ENCODE measurements at regions not wholly inside any gene's neighbourhood (a gene's known extent, or its start where the extent isn't known, plus 50 kb on each side); places are given as distances from the start of the nearest gene placed in this dataset.
"Not testable (repeated sequence)": the region's sequence is repeated elsewhere in the genome, so short reads cannot be mapped to it uniquely, and the experiment has no call there.

GRCh38 chr14:105933238-105933637 is 406.9 kb downstream of the TMEM121 start:
- DNase-seq, result no peak
- H3K27me3 ChIP-seq (ENCODE audit: control insufficient read depth, insufficient read depth, low read length), result no peaks in the 10 kb centered on the region
- H3K36me3 ChIP-seq (replicated peaks; ENCODE audit: control insufficient read depth, insufficient read depth, low read length), result no peaks in the 10 kb centered on the region
- no peak overlapping the region for H3K4me3 ChIP-seq (ENCODE audit: insufficient read depth, low read depth, low read length)

- DNase-seq, result no peak
- Histone ChIP-seq H3K4me3 (ENCODE audit: insufficient read depth, low read depth, low read length) (no peak overlapping the region), H3K27me3 (ENCODE audit: control insufficient read depth, insufficient read depth, low read length) (no peaks in the 10 kb centered on the region)
Observed at GRCh38 chr14:105935384-105935783, 409.0 kb downstream of the TMEM121 start.

GRCh38 chr14:105937253-105938054 is 411.1 kb downstream of the TMEM121 start:
- Histone ChIP-seq H3K27me3 (ENCODE audit: control insufficient read depth, insufficient read depth, low read length) (no peaks in the 10 kb centered on the region), H3K36me3 (replicated peaks; ENCODE audit: control insufficient read depth, insufficient read depth, low read length) (no peaks in the 10 kb centered on the region), H3K4me3 (ENCODE audit: insufficient read depth, low read depth, low read length) (no peak overlapping the region)
- DNase-seq, result no peak

More at GRCh38 chr14:105935384-105935783, 409.0 kb downstream of the TMEM121 start:
- no peaks in the 10 kb centered on the region for H3K36me3 ChIP-seq (replicated peaks; ENCODE audit: control insufficient read depth, insufficient read depth, low read length)

- Histone ChIP-seq H3K4me3 (ENCODE audit: insufficient read depth, low read depth, low read length) (no peak overlapping the region), H3K27me3 (ENCODE audit: control insufficient read depth, insufficient read depth, low read length) (no peaks in the 10 kb centered on the region), H3K36me3 (replicated peaks; ENCODE audit: control insufficient read depth, insufficient read depth, low read length) (no peaks in the 10 kb centered on the region)
- DNase-seq, result no peak
Observed at GRCh38 chr14:105938055-105938863, 411.9 kb downstream of the TMEM121 start.

GRCh38 chr14:105938959-105939358 is 412.6 kb downstream of the TMEM121 start:
- DNase-seq, result no peak
- Histone ChIP-seq H3K4me3 (ENCODE audit: insufficient read depth, low read depth, low read length) (no peak overlapping the region), H3K36me3 (replicated peaks; ENCODE audit: control insufficient read depth, insufficient read depth, low read length) (no peaks in the 10 kb centered on the region), H3K27me3 (ENCODE audit: control insufficient read depth, insufficient read depth, low read length) (no peaks in the 10 kb centered on the region)

- Histone ChIP-seq H3K4me3 (ENCODE audit: insufficient read depth, low read depth, low read length) (no peak overlapping the region), H3K36me3 (replicated peaks; ENCODE audit: control insufficient read depth, insufficient read depth, low read length) (no peaks in the 10 kb centered on the region), H3K27me3 (ENCODE audit: control insufficient read depth, insufficient read depth, low read length) (no peaks in the 10 kb centered on the region)
- DNase-seq, result no peak
Observed at GRCh38 chr14:105939810-105940508, 413.6 kb downstream of the TMEM121 start.

GRCh38 chr14:105940534-105941225 is 414.3 kb downstream of the TMEM121 start:
- no peak for DNase-seq
- H3K4me3 ChIP-seq (ENCODE audit: insufficient read depth, low read depth, low read length), result no peak overlapping the region

GRCh38 chr14:105941226-105942166 is 415.1 kb downstream of the TMEM121 start:
- Histone ChIP-seq H3K36me3 (replicated peaks; ENCODE audit: control insufficient read depth, insufficient read depth, low read length) (no peaks in the 10 kb centered on the region), H3K27me3 (ENCODE audit: control insufficient read depth, insufficient read depth, low read length) (no peaks in the 10 kb centered on the region), H3K4me3 (ENCODE audit: insufficient read depth, low read depth, low read length) (no peak overlapping the region)
- DNase-seq, result no peak

More at GRCh38 chr14:105940534-105941225, 414.3 kb downstream of the TMEM121 start:
- H3K27me3 ChIP-seq (ENCODE audit: control insufficient read depth, insufficient read depth, low read length), result no peaks in the 10 kb centered on the region
- no peaks in the 10 kb centered on the region for H3K36me3 ChIP-seq (replicated peaks; ENCODE audit: control insufficient read depth, insufficient read depth, low read length)

GRCh38 chr14:105942725-105943124 is 416.3 kb downstream of the TMEM121 start:
- not testable (repeated sequence) for H3K27me3 ChIP-seq (ENCODE audit: control insufficient read depth, insufficient read depth, low read length); H3K4me3 ChIP-seq (ENCODE audit: insufficient read depth, low read depth, low read length); DNase-seq; H3K36me3 ChIP-seq (replicated peaks; ENCODE audit: control insufficient read depth, insufficient read depth, low read length)

GRCh38 chr14:105943973-105944602 is 417.7 kb downstream of the TMEM121 start:
- no peak for DNase-seq
- Histone ChIP-seq H3K27me3 (ENCODE audit: control insufficient read depth, insufficient read depth, low read length) (no peaks in the 10 kb centered on the region), H3K4me3 (ENCODE audit: insufficient read depth, low read depth, low read length) (no peak overlapping the region), H3K36me3 (replicated peaks; ENCODE audit: control insufficient read depth, insufficient read depth, low read length) (no peaks in the 10 kb centered on the region)

GRCh38 chr14:105944632-105945610 is 418.5 kb downstream of the TMEM121 start:
- Histone ChIP-seq H3K4me3 (ENCODE audit: insufficient read depth, low read depth, low read length) (no peak overlapping the region), H3K36me3 (replicated peaks; ENCODE audit: control insufficient read depth, insufficient read depth, low read length) (no peaks in the 10 kb centered on the region), H3K27me3 (ENCODE audit: control insufficient read depth, insufficient read depth, low read length) (no peaks in the 10 kb centered on the region)
- DNase-seq, result no peak

- no peak for DNase-seq
- Histone ChIP-seq H3K4me3 (ENCODE audit: insufficient read depth, low read depth, low read length) (no peak overlapping the region), H3K27me3 (ENCODE audit: control insufficient read depth, insufficient read depth, low read length) (no peaks in the 10 kb centered on the region), H3K36me3 (replicated peaks; ENCODE audit: control insufficient read depth, insufficient read depth, low read length) (no peaks in the 10 kb centered on the region)
Observed at GRCh38 chr14:105945896-105946295, 419.5 kb downstream of the TMEM121 start.
